GM21360 (cell line): ENCODE measurements at regions not wholly inside any gene's neighbourhood (a gene's known extent, or its start where the extent isn't known, plus 50 kb on each side); places are given as distances from the start of the nearest gene placed in this dataset.

Experiments used
- ATAC-seq: cut with Tn5 transposase; IDR thresholded peaks from one replicate; pipeline ENCODE4 v1.9.1; 2021; ENCODE audit warnings: mild to moderate bottlenecking, moderate library complexity; ENCODE audit not compliant: unreplicated experiment

- no peak for ATAC-seq
Measured at GRCh38 chr2:151037434-151037833, 224.2 kb downstream of the RBM43 start.

DNA sequence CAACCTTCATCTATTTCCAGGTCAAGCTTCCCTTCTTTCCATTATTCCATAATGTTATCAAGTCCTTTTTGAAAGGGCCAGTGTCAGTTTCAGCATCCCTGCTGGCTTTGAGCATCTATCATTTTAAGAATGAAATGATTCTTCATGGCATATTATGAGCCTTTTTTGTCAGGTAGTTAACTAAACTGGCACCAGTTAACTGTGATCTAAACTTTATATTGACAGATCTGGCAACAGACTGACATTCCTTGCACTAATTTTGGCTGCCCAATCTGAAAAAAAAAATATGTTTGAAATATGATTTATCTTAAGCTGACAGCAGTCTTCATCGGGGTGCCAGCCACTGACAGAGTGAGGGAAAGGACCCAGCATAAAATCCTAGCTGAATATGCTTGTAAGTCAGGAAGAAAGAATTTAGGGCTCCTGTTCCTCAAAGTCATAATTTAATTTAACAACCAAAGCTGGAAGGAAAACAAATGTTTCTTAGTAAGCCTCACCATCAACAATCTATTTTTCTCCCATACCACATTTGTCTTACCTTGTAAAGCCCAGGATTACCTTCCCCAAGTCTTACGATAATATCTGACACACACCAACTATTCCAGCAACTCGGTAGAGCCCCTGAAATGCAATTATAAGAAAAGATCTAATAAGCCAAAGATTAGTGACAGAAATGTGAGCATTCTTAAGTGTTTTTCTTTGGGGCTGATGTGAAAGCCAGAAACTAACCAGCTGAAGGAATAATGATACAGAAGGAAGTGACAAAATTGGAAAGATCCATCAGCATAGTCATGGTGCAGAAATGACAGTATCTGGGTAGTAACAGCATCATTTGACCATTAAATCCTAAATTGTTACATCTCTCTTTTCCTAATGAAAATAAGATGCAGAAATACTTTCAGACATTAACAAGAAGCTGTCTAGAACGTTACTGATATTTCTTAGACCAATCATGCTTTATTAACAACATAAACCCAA, 228.1 kb downstream of the RBM43 start:
- no peak for ATAC-seq

- no peak for ATAC-seq
Measured at GRCh38 chr2:151032741-151033191, 228.9 kb downstream of the RBM43 start.

- ATAC-seq = no peak
Measured at GRCh38 chr2:151030663-151031230, 230.9 kb downstream of the RBM43 start.

GRCh38 chr2:151029406-151030157, 232.1 kb downstream of the RBM43 start:
- ATAC-seq = no peak

DNA sequence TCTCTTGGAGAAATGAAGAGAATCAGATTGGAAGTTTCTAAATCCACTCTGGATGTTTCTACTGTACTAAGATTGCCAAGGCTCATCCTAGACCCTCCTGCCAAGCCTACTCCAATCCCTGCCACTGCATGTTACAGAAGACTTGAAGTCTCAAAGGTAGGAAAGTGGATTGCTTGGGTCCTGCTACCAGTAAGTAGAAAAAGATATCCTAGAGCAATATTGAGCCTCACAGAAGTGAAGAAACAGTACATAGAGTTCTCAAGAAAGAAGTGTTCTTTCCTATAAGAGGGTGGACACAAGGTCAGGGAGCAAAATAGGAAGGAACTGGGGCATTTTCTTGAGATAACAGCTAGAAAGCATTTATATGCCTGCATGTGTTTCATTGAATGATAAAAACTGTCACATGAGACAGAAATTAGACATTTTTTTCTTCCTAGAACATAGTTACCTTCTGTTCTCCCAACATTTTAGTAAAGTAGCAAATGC, 232.9 kb downstream of the RBM43 start:
- no peak for ATAC-seq

DNA sequence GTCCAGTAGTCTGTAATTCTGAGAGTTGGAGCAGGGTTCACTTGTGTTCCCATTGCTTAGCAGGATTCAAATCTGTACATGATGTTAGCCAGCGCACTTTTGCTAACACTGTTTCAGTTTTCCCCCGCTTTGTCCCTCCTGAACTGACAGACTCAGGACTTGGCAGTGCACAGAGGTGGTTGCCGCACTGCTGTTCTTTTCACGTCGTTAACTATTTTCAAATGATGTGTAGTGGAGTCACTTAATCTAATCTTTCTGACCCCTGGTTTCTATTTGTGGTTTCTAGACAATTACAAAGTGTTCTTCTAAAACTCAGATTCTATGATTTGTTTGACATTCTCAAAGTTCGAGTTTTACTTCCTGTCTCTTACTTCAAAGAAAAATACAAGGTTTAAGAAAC, 234.5 kb downstream of the RBM43 start:
- ATAC-seq = no peak

- ATAC-seq = no peak
Measured at GRCh38 chr2:151025816-151026215, 235.8 kb downstream of the RBM43 start.

GRCh38 chr2:151024696-151025251, 236.9 kb downstream of the RBM43 start:
- ATAC-seq = no peak

GRCh38 chr2:151021747-151022452, 239.8 kb downstream of the RBM43 start:
- no peak for ATAC-seq

DNA sequence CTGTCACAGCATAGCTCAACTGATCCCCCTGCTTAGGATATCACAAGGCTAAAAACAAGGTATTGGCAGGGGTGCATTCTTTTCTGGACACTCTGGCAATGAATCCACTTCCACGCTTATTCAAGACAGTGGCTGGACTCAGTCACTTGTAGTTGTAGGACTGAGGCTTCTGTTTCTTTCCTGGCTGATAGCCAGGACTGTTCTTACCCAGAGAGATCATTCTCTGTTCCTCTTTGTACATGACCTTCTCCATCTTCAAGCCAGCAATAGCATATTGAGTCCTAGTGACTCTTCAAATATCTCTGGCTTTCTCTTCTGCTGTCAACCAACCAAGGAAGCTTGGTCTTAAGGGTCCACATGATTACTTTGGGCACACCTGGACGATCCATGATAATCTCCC, 241.3 kb downstream of the RBM43 start:
- ATAC-seq = peak; percentile 91

GRCh38 chr2:151009437-151010175, 252.1 kb downstream of the RBM43 start:
- no peak for ATAC-seq

GRCh38 chr2:151007365-151007764, 254.3 kb downstream of the RBM43 start:
- ATAC-seq = no peak

DNA sequence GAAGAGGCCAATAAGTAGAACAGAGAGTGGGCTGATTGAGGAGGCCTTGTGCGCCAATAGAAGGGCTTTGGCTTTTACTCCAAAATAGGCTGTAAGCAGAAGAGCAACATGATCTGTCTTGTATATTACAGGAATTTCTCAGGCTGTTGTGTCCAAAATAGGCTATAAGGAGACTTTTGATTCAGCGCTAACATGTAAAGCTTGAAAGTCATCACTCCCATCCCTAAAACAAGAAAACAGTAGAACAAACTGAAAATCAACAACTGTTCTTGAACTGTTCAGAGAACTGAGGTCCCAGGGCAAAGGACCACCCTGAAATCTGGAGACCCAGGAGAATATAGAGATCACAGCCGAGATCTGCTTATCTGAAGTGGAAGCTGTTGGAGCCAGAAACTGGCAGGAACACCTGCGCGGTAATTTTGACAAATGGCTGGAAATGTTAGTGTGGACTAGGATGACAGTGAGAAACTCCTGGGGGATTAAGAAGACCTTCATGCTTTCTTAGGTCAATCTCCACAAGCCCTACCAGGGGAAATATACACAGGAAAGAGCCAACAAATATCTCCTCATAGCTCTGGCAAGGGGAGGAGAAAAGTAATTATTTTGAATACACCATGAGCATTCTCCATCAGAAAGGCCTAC, 258.6 kb downstream of the RBM43 start:
- no peak for ATAC-seq

DNA sequence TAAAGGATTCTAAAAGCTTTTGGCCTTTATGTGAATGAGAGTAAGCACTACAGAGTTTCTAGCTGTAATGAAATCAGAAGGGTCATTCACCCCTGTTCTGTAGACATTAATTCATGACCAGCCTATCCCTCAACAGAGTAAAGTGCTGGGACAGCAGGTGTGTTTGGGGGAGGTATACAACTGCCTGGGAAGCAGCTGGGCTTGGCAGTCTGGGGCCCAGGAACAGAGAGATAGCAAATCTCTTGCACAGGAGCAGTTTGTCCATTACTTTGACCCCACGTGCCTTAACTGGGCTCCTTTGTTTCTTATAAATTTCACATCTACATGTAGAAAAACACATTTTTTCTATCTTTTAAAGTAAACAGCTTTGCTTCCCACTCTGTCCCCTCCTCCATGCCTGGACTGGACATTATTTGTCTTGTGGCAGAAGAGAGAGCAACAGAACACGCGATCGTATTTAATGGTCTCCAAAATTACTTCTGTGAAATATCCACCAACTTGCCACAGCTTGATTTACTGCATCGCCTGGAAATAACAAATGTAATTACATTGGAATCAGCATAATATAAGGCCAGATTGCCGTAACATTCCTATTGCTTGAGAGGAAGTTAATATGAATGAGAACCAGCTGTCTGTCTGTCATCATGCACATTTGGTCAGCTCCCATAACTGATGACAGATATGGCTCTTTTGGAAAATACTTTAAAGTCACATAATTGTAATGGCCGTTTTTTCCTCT, 263.8 kb downstream of the RBM43 start:
- ATAC-seq = no peak

- no peak for ATAC-seq
Measured at GRCh38 chr2:150997066-150997465, 264.6 kb downstream of the RBM43 start.

GRCh38 chr2:150994076-150994475, 267.6 kb downstream of the RBM43 start:
- ATAC-seq = no peak

GRCh38 chr2:150989969-150990368, 271.7 kb downstream of the RBM43 start:
- no peak for ATAC-seq

- ATAC-seq = no peak
Measured at GRCh38 chr2:150985741-150986140, 275.9 kb downstream of the RBM43 start.
